ENCODE measurements at regions not wholly inside any gene's neighbourhood (a gene's known extent, or its start where the extent isn't known, plus 50 kb on each side); places are given as distances from the start of the nearest gene placed in this dataset.

GRCh38 chr19:31127134-31127967 lies 221.9 kb downstream of the TSHZ3 start:
- no peaks in the 10 kb centered on the region for H3K4me1 ChIP-seq (ENCODE audit: control insufficient read depth, insufficient read depth, low read length)
- no peaks in the 10 kb centered on the region for H3K9me3 Mint-ChIP-seq
- no peak for TF ChIP-seq CTCF (conservative IDR thresholded peaks at IDR 0.05)
- no peak overlapping the region for H3K9ac ChIP-seq (ENCODE audit: extremely low read depth, low read length, poor library complexity, severe bottlenecking)
- no peak overlapping the region for H3K27ac Mint-ChIP-seq
- 60 to 85% methylated on average over 5 to 14 of the region's 14 CpGs for WGBS, 2 experiments (ENCODE audit: insufficient coverage in 1 of 2, insufficient read length in 1 of 2)
- peak; percentile 64 for DNase-seq
- no peak overlapping the region for H3K4me3 ChIP-seq (ENCODE audit: low read length)
- H3K27me3 Mint-ChIP-seq (ENCODE audit: insufficient read depth) = peaks cover 17% of the 10 kb centered on the region
- no peaks in the 10 kb centered on the region for H3K27me3 ChIP-seq (ENCODE audit: control insufficient read depth, insufficient read depth, low read length, poor library complexity, severe bottlenecking)
- peaks cover 1% of the 10 kb centered on the region for H3K36me3 Mint-ChIP-seq (ENCODE audit: low read depth)
- peaks cover 3% of the 10 kb centered on the region for H3K4me1 Mint-ChIP-seq
- no peak overlapping the region for H3K4me3 Mint-ChIP-seq
- no peak overlapping the region for H3K27ac ChIP-seq (ENCODE audit: low read depth, low read length)
- no peaks in the 10 kb centered on the region for H3K36me3 ChIP-seq (ENCODE audit: control insufficient read depth, insufficient read depth, low read length)
- H3K9me3 ChIP-seq (ENCODE audit: control insufficient read depth, low read length) = no peaks in the 10 kb centered on the region

- Histone ChIP-seq H3K9me3 (ENCODE audit: control insufficient read depth, low read length) (no peaks in the 10 kb centered on the region), H3K9ac (ENCODE audit: extremely low read depth, low read length, poor library complexity, severe bottlenecking) (no peak overlapping the region), H3K4me1 (ENCODE audit: control insufficient read depth, insufficient read depth, low read length) (no peaks in the 10 kb centered on the region), H3K27me3 (ENCODE audit: control insufficient read depth, insufficient read depth, low read length, poor library complexity, severe bottlenecking) (no peaks in the 10 kb centered on the region), H3K36me3 (ENCODE audit: control insufficient read depth, insufficient read depth, low read length) (no peaks in the 10 kb centered on the region), H3K27ac (ENCODE audit: low read depth, low read length) (no peak overlapping the region), H3K4me3 (ENCODE audit: low read length) (no peak overlapping the region)
- Mint-ChIP-seq H3K27ac (no peak overlapping the region), H3K27me3 (ENCODE audit: insufficient read depth) (peaks cover 17% of the 10 kb centered on the region), H3K36me3 (ENCODE audit: low read depth) (peaks cover 1% of the 10 kb centered on the region), H3K9me3 (no peaks in the 10 kb centered on the region), H3K4me3 (no peak overlapping the region), H3K4me1 (no peaks in the 10 kb centered on the region)
- TF ChIP-seq CTCF (conservative IDR thresholded peaks at IDR 0.05) = no peak
- no peak for DNase-seq
- 95 to 96% methylated on average over 3 to 6 of the region's 6 CpGs for WGBS, 2 experiments (ENCODE audit: insufficient coverage in 1 of 2, insufficient read length in 1 of 2)
Measured at GRCh38 chr19:31126236-31126635, 223.0 kb downstream of the TSHZ3 start.

- no peaks in the 10 kb centered on the region for H3K4me1 ChIP-seq (ENCODE audit: control insufficient read depth, insufficient read depth, low read length)
- H3K27me3 ChIP-seq (ENCODE audit: control insufficient read depth, insufficient read depth, low read length, poor library complexity, severe bottlenecking) = no peaks in the 10 kb centered on the region
- no peak for TF ChIP-seq CTCF (conservative IDR thresholded peaks at IDR 0.05)
- H3K27ac ChIP-seq (ENCODE audit: low read depth, low read length) = no peak overlapping the region
- no peak overlapping the region for H3K9ac ChIP-seq (ENCODE audit: extremely low read depth, low read length, poor library complexity, severe bottlenecking)
- H3K4me3 ChIP-seq (ENCODE audit: low read length) = no peak overlapping the region
- H3K9me3 ChIP-seq (ENCODE audit: control insufficient read depth, low read length) = no peaks in the 10 kb centered on the region
- peaks cover 11% of the 10 kb centered on the region for H3K27me3 Mint-ChIP-seq (ENCODE audit: insufficient read depth)
- WGBS, 2 experiments (ENCODE audit: insufficient coverage in 1 of 2, insufficient read length in 1 of 2) = 95 to 98% methylated on average over 5 of the region's 5 CpGs
- H3K4me1 Mint-ChIP-seq = no peaks in the 10 kb centered on the region
- H3K36me3 ChIP-seq (ENCODE audit: control insufficient read depth, insufficient read depth, low read length) = no peaks in the 10 kb centered on the region
- no peaks in the 10 kb centered on the region for H3K36me3 Mint-ChIP-seq (ENCODE audit: low read depth)
- no peak overlapping the region for H3K4me3 Mint-ChIP-seq
- H3K27ac Mint-ChIP-seq = no peak overlapping the region
- no peak for DNase-seq
- H3K9me3 Mint-ChIP-seq = no peaks in the 10 kb centered on the region
Measured at GRCh38 chr19:31125071-31125470, 224.2 kb downstream of the TSHZ3 start.

Measured in endodermal cell (in vitro differentiated cells).